Liver (tissue), 8 donors: ENCODE measurements at regions not wholly inside any gene's neighbourhood (a gene's known extent, or its start where the extent isn't known, plus 50 kb on each side); places are given as distances from the start of the nearest gene placed in this dataset.

Source experiments
- DNase-seq: peaks from one replicate; pipeline ENCODE4 v3.0.0-alpha.2; 2017; ENCODE audit warnings: low spot score
- H3K27ac ChIP-seq, 2 donors: one replicate each; pipeline ENCODE4 v1.7.0; 2013; ENCODE audit warnings: inconsistent platforms in 2 of 2, low read length in 2 of 2, control low read depth in 1 of 2, low read depth in 1 of 2, mild to moderate bottlenecking in 1 of 2
- H3K27me3 ChIP-seq, 4 donors: one replicate each; pipeline versions ENCODE4 v1.6.1 to v1.7.0; 2013; ENCODE audit warnings: low read length in 3 of 4, inconsistent platforms in 1 of 4, mild to moderate bottlenecking in 1 of 4, moderate library complexity in 1 of 4; ENCODE audit not compliant: control insufficient read depth in 4 of 4, insufficient read depth in 4 of 4
- H3K36me3 ChIP-seq, 4 donors: one replicate each; pipeline versions ENCODE4 v1.6.1 to v1.7.0; 2013; ENCODE audit warnings: low read length in 3 of 4, mild to moderate bottlenecking in 3 of 4, low read depth in 1 of 4, moderate library complexity in 1 of 4; ENCODE audit not compliant: control insufficient read depth in 4 of 4, insufficient read depth in 3 of 4
- H3K4me1 ChIP-seq, 4 donors: one replicate each; pipeline versions ENCODE4 v1.6.1 to v1.7.0; 2013; ENCODE audit warnings: low read length in 3 of 4, mild to moderate bottlenecking in 3 of 4, moderate library complexity in 1 of 4; ENCODE audit not compliant: control insufficient read depth in 4 of 4, insufficient read depth in 4 of 4
- H3K4me3 ChIP-seq, 3 donors: one replicate each; pipeline versions ENCODE4 v1.6.1 to v1.7.0; 2013; ENCODE audit warnings: low read length in 3 of 3, control low read depth in 1 of 3, low read depth in 1 of 3, mild to moderate bottlenecking in 1 of 3
- H3K9ac ChIP-seq, 2 donors: one replicate each; pipeline ENCODE4 v1.7.0; 2013; ENCODE audit warnings: low read length in 2 of 2, mild to moderate bottlenecking in 2 of 2, moderate library complexity in 2 of 2, control low read depth in 1 of 2, low read depth in 1 of 2
- H3K9me3 ChIP-seq, 4 donors: one replicate each; pipeline versions ENCODE4 v1.6.1 to v1.7.0; 2013; ENCODE audit warnings: low read length in 3 of 4; ENCODE audit not compliant: control insufficient read depth in 4 of 4
- ATF3 ChIP-seq: IDR thresholded peaks from 2 replicates; pipeline ENCODE4 v1.6.1; 2016; ENCODE audit warnings: antibody characterized with exemption
- CTCF ChIP-seq: fragments of 150-350 bp; IDR thresholded peaks from 2 replicates; pipeline ENCODE4 v1.5.1; 2017; ENCODE audit warnings: improper control_type of control experiment, low read depth, low read length; ENCODE audit not compliant: missing input control
- EGR1 ChIP-seq, 2 donors: IDR thresholded peaks; 2 replicates each; pipeline ENCODE4 v1.6.1; 2016 to 2018; ENCODE audit warnings: antibody characterized with exemption in 2 of 2, low read depth in 2 of 2
- FOXA1 ChIP-seq: IDR thresholded peaks from 2 replicates; pipeline ENCODE4 v1.6.1; 2016; ENCODE audit warnings: antibody characterized with exemption
- FOXA2 ChIP-seq: IDR thresholded peaks from 2 replicates; pipeline ENCODE4 v1.6.1; 2016; ENCODE audit warnings: antibody characterized with exemption
- GABPA ChIP-seq, 2 donors: IDR thresholded peaks in 1 of 2; conservative IDR thresholded peaks in 1 of 2; 2 replicates each; pipeline ENCODE4 v1.6.1; 2016; ENCODE audit warnings: antibody characterized with exemption in 2 of 2, mild to moderate bottlenecking in 1 of 2, moderate library complexity in 1 of 2
- HNF4A ChIP-seq, 2 donors: conservative IDR thresholded peaks; 2 replicates each; pipeline ENCODE4 v1.6.1; 2016; ENCODE audit warnings: antibody characterized with exemption in 2 of 2, mild to moderate bottlenecking in 2 of 2
- HNF4G ChIP-seq: IDR thresholded peaks from 2 replicates; pipeline ENCODE4 v1.6.1; 2016; ENCODE audit warnings: antibody characterized with exemption
- JUND ChIP-seq, 2 donors: IDR thresholded peaks; 2 replicates each; pipeline ENCODE4 v1.6.1; 2016; ENCODE audit warnings: antibody characterized with exemption in 2 of 2
- MAX ChIP-seq: IDR thresholded peaks from 2 replicates; pipeline ENCODE4 v1.6.1; 2016; ENCODE audit warnings: antibody characterized with exemption
- RAD21 ChIP-seq, 2 donors: IDR thresholded peaks; 2 replicates each; pipeline ENCODE4 v1.6.1; 2016; ENCODE audit warnings: antibody characterized with exemption in 2 of 2, mild to moderate bottlenecking in 2 of 2
- REST ChIP-seq: IDR thresholded peaks from 2 replicates; pipeline ENCODE4 v1.6.1; 2016; ENCODE audit warnings: antibody characterized with exemption, mild to moderate bottlenecking
- RXRA ChIP-seq, 2 donors: IDR thresholded peaks; 2 replicates each; pipeline ENCODE4 v1.6.1; 2017 to 2018; ENCODE audit warnings: antibody characterized with exemption in 2 of 2, mild to moderate bottlenecking in 1 of 2
- SP1 ChIP-seq: IDR thresholded peaks from 2 replicates; pipeline ENCODE4 v1.6.1; 2018; ENCODE audit warnings: antibody characterized with exemption, mild to moderate bottlenecking
- TAF1 ChIP-seq: conservative IDR thresholded peaks from 2 replicates; pipeline ENCODE4 v1.6.1; 2016; ENCODE audit warnings: antibody characterized with exemption, mild to moderate bottlenecking
- YY1 ChIP-seq: IDR thresholded peaks from 2 replicates; pipeline ENCODE4 v1.6.1; 2016; ENCODE audit warnings: antibody characterized with exemption, mild to moderate bottlenecking
- ZBTB33 ChIP-seq: IDR thresholded peaks from 2 replicates; pipeline ENCODE4 v1.6.1; 2016; ENCODE audit warnings: antibody characterized with exemption
- WGBS: extraction: QIAGEN DNeasy Blood & Tissue Kit; methylation state at CpG from one replicate; pipeline ENCODE4 v1.1.7; 2013; 5-methylcytosine and 5-hydroxymethylcytosine counted together
- donor health status: healthy.
- donor health status: healthy.
- donor health status: healthy.
- donor health status: healthy.
- donor health status: healthy.

DNA sequence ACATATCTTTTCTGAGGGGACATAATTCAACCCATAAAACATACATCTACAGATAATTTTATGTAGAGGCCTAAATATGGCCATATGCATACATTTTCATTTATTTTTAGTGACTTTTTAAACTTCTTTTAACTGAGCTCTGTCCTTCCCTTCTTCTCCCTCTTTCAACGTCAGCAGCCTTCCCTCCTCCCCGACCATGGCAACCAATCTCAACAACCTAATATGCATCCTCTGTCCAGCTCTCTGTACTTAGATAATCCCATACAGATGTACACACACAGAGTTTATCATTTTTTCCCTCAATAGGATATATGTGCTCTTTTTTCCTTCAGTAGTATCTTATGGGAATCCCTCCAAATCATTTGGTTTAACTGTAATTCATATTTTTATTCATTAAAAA is 94.3 kb downstream of the CCDC71L start:
- 81% methylated on average over 2 of the region's 2 CpGs for whole genome bisulfite sequencing
- TF ChIP-seq RXRA (IDR thresholded peaks at IDR 0.05) = no peak
- TF ChIP-seq GABPA (IDR thresholded peaks at IDR 0.05 in 1 of 2, conservative IDR thresholded peaks at IDR 0.05 in 1 of 2) = no peak
- TF ChIP-seq FOXA2 = no peak
- no peak for TF ChIP-seq ZBTB33
- TF ChIP-seq RAD21 (IDR thresholded peaks at IDR 0.05) = no peak
- TF ChIP-seq SP1 = no peak
- TF ChIP-seq ATF3 = no peak
- no peak for TF ChIP-seq JUND (IDR thresholded peaks at IDR 0.05)
- TF ChIP-seq YY1 = no peak
- no peak for TF ChIP-seq HNF4G
- no peak for TF ChIP-seq EGR1 (IDR thresholded peaks at IDR 0.05; ENCODE audit: low read depth in 2 of 2)
- no peak for TF ChIP-seq REST
- TF ChIP-seq FOXA1 = no peak
- no peak for DNase-seq

GRCh38 chr7:106566196-106566595 is 94.8 kb downstream of the CCDC71L start:
- Histone ChIP-seq H3K4me1 (peaks cover 4 to 10% (median 7%) of the 10 kb centered on the region in 4 donors), H3K9ac (no peak overlapping the region), H3K4me3 (no peak overlapping the region), H3K27ac (no peak overlapping the region), H3K27me3 (no peaks in the 10 kb centered on the region), H3K9me3 (no peaks in the 10 kb centered on the region), H3K36me3 (no peaks in the 10 kb centered on the region)
- 90% methylated on average over 6 of the region's 6 CpGs for WGBS
- DNase-seq = no peak
- TF ChIP-seq HNF4A (conservative IDR thresholded peaks at IDR 0.05) = no peak
- TF ChIP-seq FOXA1 = no peak
- no peak for TF ChIP-seq ATF3
- no peak for TF ChIP-seq RXRA (IDR thresholded peaks at IDR 0.05)
- TF ChIP-seq CTCF = no peak
- TF ChIP-seq EGR1 (IDR thresholded peaks at IDR 0.05; ENCODE audit: low read depth in 2 of 2) = no peak
- no peak for TF ChIP-seq FOXA2
- TF ChIP-seq MAX = no peak
- no peak for TF ChIP-seq YY1
- no peak for TF ChIP-seq SP1
- no peak for TF ChIP-seq TAF1
- TF ChIP-seq HNF4G = no peak
- no peak for TF ChIP-seq REST

More for the DNA sequence above, 94.3 kb downstream of the CCDC71L start:
- Histone ChIP-seq H3K4me3 (no peak overlapping the region), H3K4me1 (peaks cover 4 to 10% (median 7%) of the 10 kb centered on the region in 4 donors), H3K36me3 (no peaks in the 10 kb centered on the region), H3K27ac (no peak overlapping the region), H3K27me3 (no peaks in the 10 kb centered on the region), H3K9ac (no peak overlapping the region), H3K9me3 (no peaks in the 10 kb centered on the region)
